ENCODE measurements at regions not wholly inside any gene's neighbourhood (a gene's known extent, or its start where the extent isn't known, plus 50 kb on each side); places are given as distances from the start of the nearest gene placed in this dataset.
"Not testable (repeated sequence)": the region's sequence is repeated elsewhere in the genome, so short reads cannot be mapped to it uniquely, and the experiment has no call there.

- no peaks in the 10 kb centered on the region for H3K27me3 ChIP-seq (ENCODE audit: control insufficient read depth in 2 of 2, insufficient read depth in 2 of 2, low read length in 2 of 2)
- no peak overlapping the region for H3K27ac ChIP-seq (ENCODE audit: low read depth in 2 of 2, low read length in 2 of 2)
- H3K36me3 ChIP-seq (ENCODE audit: control insufficient read depth in 2 of 2, insufficient read depth in 2 of 2, low read length in 2 of 2): no peaks in the 10 kb centered on the region
- H3K9ac ChIP-seq (ENCODE audit: low read depth in 1 of 2, low read length in 2 of 2): no peak overlapping the region
- no peak overlapping the region for H3K4me3 ChIP-seq (ENCODE audit: low read length in 2 of 2)
- no peaks in the 10 kb centered on the region for H3K9me3 ChIP-seq (ENCODE audit: control insufficient read depth in 2 of 2, low read length in 2 of 2)
- peaks cover 8 to 18% of the 10 kb centered on the region in 2 donors for H3K4me1 ChIP-seq (ENCODE audit: control insufficient read depth in 2 of 2, insufficient read depth in 2 of 2, low read length in 2 of 2)
Observed at GRCh38 chr17:62160816-62161215, 95.7 kb upstream of the MED13 start.

GRCh38 chr17:62159994-62160393, 94.9 kb upstream of the MED13 start:
- Histone ChIP-seq H3K9me3 (ENCODE audit: control insufficient read depth in 2 of 2, low read length in 2 of 2) (no peaks in the 10 kb centered on the region), H3K4me3 (ENCODE audit: low read length in 2 of 2) (no peak overlapping the region), H3K36me3 (ENCODE audit: control insufficient read depth in 2 of 2, insufficient read depth in 2 of 2, low read length in 2 of 2) (no peaks in the 10 kb centered on the region)

GRCh38 chr17:62156949-62157348, 91.9 kb upstream of the MED13 start:
- H3K4me1 ChIP-seq (ENCODE audit: control insufficient read depth in 2 of 2, insufficient read depth in 2 of 2, low read length in 2 of 2): peaks cover 0 to 3% of the 10 kb centered on the region in 2 donors
- H3K27ac ChIP-seq (ENCODE audit: low read depth in 2 of 2, low read length in 2 of 2): no peak overlapping the region
- H3K9ac ChIP-seq (ENCODE audit: low read depth in 1 of 2, low read length in 2 of 2): no peak overlapping the region
- no peak overlapping the region for H3K4me3 ChIP-seq (ENCODE audit: low read length in 2 of 2)
- H3K36me3 ChIP-seq (ENCODE audit: control insufficient read depth in 2 of 2, insufficient read depth in 2 of 2, low read length in 2 of 2): no peaks in the 10 kb centered on the region
- no peaks in the 10 kb centered on the region for H3K27me3 ChIP-seq (ENCODE audit: control insufficient read depth in 2 of 2, insufficient read depth in 2 of 2, low read length in 2 of 2)
- no peaks in the 10 kb centered on the region for H3K9me3 ChIP-seq (ENCODE audit: control insufficient read depth in 2 of 2, low read length in 2 of 2)

More at GRCh38 chr17:62159994-62160393, 94.9 kb upstream of the MED13 start:
- no peak overlapping the region for H3K9ac ChIP-seq (ENCODE audit: low read depth in 1 of 2, low read length in 2 of 2)
- H3K27me3 ChIP-seq (ENCODE audit: control insufficient read depth in 2 of 2, insufficient read depth in 2 of 2, low read length in 2 of 2): no peaks in the 10 kb centered on the region
- H3K27ac ChIP-seq (ENCODE audit: low read depth in 2 of 2, low read length in 2 of 2): no peak overlapping the region
- peaks cover 5 to 14% of the 10 kb centered on the region in 2 donors for H3K4me1 ChIP-seq (ENCODE audit: control insufficient read depth in 2 of 2, insufficient read depth in 2 of 2, low read length in 2 of 2)

- Histone ChIP-seq H3K9ac (ENCODE audit: low read depth in 1 of 2, low read length in 2 of 2) (no peak overlapping the region), H3K4me3 (ENCODE audit: low read length in 2 of 2) (no peak overlapping the region), H3K27ac (ENCODE audit: low read depth in 2 of 2, low read length in 2 of 2) (no peak overlapping the region), H3K27me3 (ENCODE audit: control insufficient read depth in 2 of 2, insufficient read depth in 2 of 2, low read length in 2 of 2) (no peaks in the 10 kb centered on the region), H3K9me3 (ENCODE audit: control insufficient read depth in 2 of 2, low read length in 2 of 2) (no peaks in the 10 kb centered on the region), H3K4me1 (ENCODE audit: control insufficient read depth in 2 of 2, insufficient read depth in 2 of 2, low read length in 2 of 2) (peaks cover 0 to 10% of the 10 kb centered on the region in 2 donors), H3K36me3 (ENCODE audit: control insufficient read depth in 2 of 2, insufficient read depth in 2 of 2, low read length in 2 of 2) (no peaks in the 10 kb centered on the region)
Observed at GRCh38 chr17:62154909-62155308, 89.8 kb upstream of the MED13 start.

- Histone ChIP-seq H3K4me3 (ENCODE audit: low read length in 2 of 2) (no peak overlapping the region), H3K27ac (ENCODE audit: low read depth in 2 of 2, low read length in 2 of 2) (peak overlapping the region; percentile 17 to 68), H3K36me3 (ENCODE audit: control insufficient read depth in 2 of 2, insufficient read depth in 2 of 2, low read length in 2 of 2) (no peaks in the 10 kb centered on the region), H3K9ac (ENCODE audit: low read depth in 1 of 2, low read length in 2 of 2) (no peak overlapping the region), H3K9me3 (ENCODE audit: control insufficient read depth in 2 of 2, low read length in 2 of 2) (no peaks in the 10 kb centered on the region), H3K27me3 (ENCODE audit: control insufficient read depth in 2 of 2, insufficient read depth in 2 of 2, low read length in 2 of 2) (no peaks in the 10 kb centered on the region), H3K4me1 (ENCODE audit: control insufficient read depth in 2 of 2, insufficient read depth in 2 of 2, low read length in 2 of 2) (peaks cover 0 to 13% of the 10 kb centered on the region in 2 donors)
Observed at GRCh38 chr17:62150471-62150870, 85.4 kb upstream of the MED13 start.

- Histone ChIP-seq H3K4me3 (ENCODE audit: low read length in 2 of 2) (no peak overlapping the region), H3K27me3 (ENCODE audit: control insufficient read depth in 2 of 2, insufficient read depth in 2 of 2, low read length in 2 of 2) (no peaks in the 10 kb centered on the region), H3K9me3 (ENCODE audit: control insufficient read depth in 2 of 2, low read length in 2 of 2) (no peaks in the 10 kb centered on the region), H3K9ac (ENCODE audit: low read depth in 1 of 2, low read length in 2 of 2) (no peak overlapping the region), H3K27ac (ENCODE audit: low read depth in 2 of 2, low read length in 2 of 2) (peak overlapping the region; percentile 17 to 68), H3K36me3 (ENCODE audit: control insufficient read depth in 2 of 2, insufficient read depth in 2 of 2, low read length in 2 of 2) (no peaks in the 10 kb centered on the region), H3K4me1 (ENCODE audit: control insufficient read depth in 2 of 2, insufficient read depth in 2 of 2, low read length in 2 of 2) (peaks cover 0 to 13% of the 10 kb centered on the region in 2 donors)
Observed at GRCh38 chr17:62149961-62150360, 84.9 kb upstream of the MED13 start.

- Histone ChIP-seq H3K27ac (ENCODE audit: low read depth in 2 of 2, low read length in 2 of 2) (no peak overlapping the region), H3K9me3 (ENCODE audit: control insufficient read depth in 2 of 2, low read length in 2 of 2) (no peaks in the 10 kb centered on the region), H3K4me1 (ENCODE audit: control insufficient read depth in 2 of 2, insufficient read depth in 2 of 2, low read length in 2 of 2) (peaks cover 0 to 13% of the 10 kb centered on the region in 2 donors), H3K36me3 (ENCODE audit: control insufficient read depth in 2 of 2, insufficient read depth in 2 of 2, low read length in 2 of 2) (no peaks in the 10 kb centered on the region), H3K4me3 (ENCODE audit: low read length in 2 of 2) (no peak overlapping the region), H3K9ac (ENCODE audit: low read depth in 1 of 2, low read length in 2 of 2) (no peak overlapping the region), H3K27me3 (ENCODE audit: control insufficient read depth in 2 of 2, insufficient read depth in 2 of 2, low read length in 2 of 2) (no peaks in the 10 kb centered on the region)
Observed at GRCh38 chr17:62147284-62147683, 82.2 kb upstream of the MED13 start.

- H3K9me3 ChIP-seq (ENCODE audit: control insufficient read depth in 2 of 2, low read length in 2 of 2): no peaks in the 10 kb centered on the region
- peak overlapping the region; percentile 56 to 58 for H3K27ac ChIP-seq (ENCODE audit: low read depth in 2 of 2, low read length in 2 of 2)
- no peaks in the 10 kb centered on the region for H3K36me3 ChIP-seq (ENCODE audit: control insufficient read depth in 2 of 2, insufficient read depth in 2 of 2, low read length in 2 of 2)
- H3K9ac ChIP-seq (ENCODE audit: low read depth in 1 of 2, low read length in 2 of 2): no peak overlapping the region
- H3K4me3 ChIP-seq (ENCODE audit: low read length in 2 of 2): no peak overlapping the region
- H3K4me1 ChIP-seq (ENCODE audit: control insufficient read depth in 2 of 2, insufficient read depth in 2 of 2, low read length in 2 of 2): peaks cover 0 to 3% of the 10 kb centered on the region in 2 donors
- peaks cover 0 to 2% of the 10 kb centered on the region in 2 donors for H3K27me3 ChIP-seq (ENCODE audit: control insufficient read depth in 2 of 2, insufficient read depth in 2 of 2, low read length in 2 of 2)
Observed at GRCh38 chr17:62140836-62141235, 75.8 kb upstream of the MED13 start.

GRCh38 chr17:62140376-62140775, 75.3 kb upstream of the MED13 start:
- peaks cover 0 to 2% of the 10 kb centered on the region in 2 donors for H3K27me3 ChIP-seq (ENCODE audit: control insufficient read depth in 2 of 2, insufficient read depth in 2 of 2, low read length in 2 of 2)
- no peaks in the 10 kb centered on the region for H3K36me3 ChIP-seq (ENCODE audit: control insufficient read depth in 2 of 2, insufficient read depth in 2 of 2, low read length in 2 of 2)
- peaks cover 0 to 3% of the 10 kb centered on the region in 2 donors for H3K4me1 ChIP-seq (ENCODE audit: control insufficient read depth in 2 of 2, insufficient read depth in 2 of 2, low read length in 2 of 2)
- H3K4me3 ChIP-seq (ENCODE audit: low read length in 2 of 2): no peak overlapping the region
- no peaks in the 10 kb centered on the region for H3K9me3 ChIP-seq (ENCODE audit: control insufficient read depth in 2 of 2, low read length in 2 of 2)
- H3K9ac ChIP-seq (ENCODE audit: low read depth in 1 of 2, low read length in 2 of 2): no peak overlapping the region
- peak overlapping the region in 1 of 2 donors; percentile 58 for H3K27ac ChIP-seq (ENCODE audit: low read depth in 2 of 2, low read length in 2 of 2)

GRCh38 chr17:62139690-62140354, 74.7 kb upstream of the MED13 start:
- not testable (repeated sequence) for H3K36me3 ChIP-seq (ENCODE audit: control insufficient read depth in 2 of 2, insufficient read depth in 2 of 2, low read length in 2 of 2); H3K4me1 ChIP-seq (ENCODE audit: control insufficient read depth in 2 of 2, insufficient read depth in 2 of 2, low read length in 2 of 2); H3K27me3 ChIP-seq (ENCODE audit: control insufficient read depth in 2 of 2, insufficient read depth in 2 of 2, low read length in 2 of 2); H3K9ac ChIP-seq (ENCODE audit: low read depth in 1 of 2, low read length in 2 of 2); H3K4me3 ChIP-seq (ENCODE audit: low read length in 2 of 2); H3K27ac ChIP-seq (ENCODE audit: low read depth in 2 of 2, low read length in 2 of 2); H3K9me3 ChIP-seq (ENCODE audit: control insufficient read depth in 2 of 2, low read length in 2 of 2)

All from mucosa of rectum (tissue), 2 donors.